ENCODE measurements at regions not wholly inside any gene's neighbourhood (a gene's known extent, or its start where the extent isn't known, plus 50 kb on each side); places are given as distances from the start of the nearest gene placed in this dataset.

GRCh38 chr2:142463047-142463446 is 332.2 kb upstream of the LRP1B start:
- Mint-ChIP-seq H3K4me1 (ENCODE audit: unreplicated experiment) (peaks cover 3% of the 10 kb centered on the region), H3K36me3 (ENCODE audit: low read depth, unreplicated experiment) (no peaks in the 10 kb centered on the region), H3K4me3 (ENCODE audit: unreplicated experiment) (no peak overlapping the region), H3K9me3 (ENCODE audit: unreplicated experiment) (no peaks in the 10 kb centered on the region), H3K27ac (ENCODE audit: unreplicated experiment) (no peak overlapping the region), H3K27me3 (ENCODE audit: unreplicated experiment) (no peaks in the 10 kb centered on the region)
- DNase-seq (ENCODE audit: low spot score), result no peak
- TF ChIP-seq, protein P1, sequence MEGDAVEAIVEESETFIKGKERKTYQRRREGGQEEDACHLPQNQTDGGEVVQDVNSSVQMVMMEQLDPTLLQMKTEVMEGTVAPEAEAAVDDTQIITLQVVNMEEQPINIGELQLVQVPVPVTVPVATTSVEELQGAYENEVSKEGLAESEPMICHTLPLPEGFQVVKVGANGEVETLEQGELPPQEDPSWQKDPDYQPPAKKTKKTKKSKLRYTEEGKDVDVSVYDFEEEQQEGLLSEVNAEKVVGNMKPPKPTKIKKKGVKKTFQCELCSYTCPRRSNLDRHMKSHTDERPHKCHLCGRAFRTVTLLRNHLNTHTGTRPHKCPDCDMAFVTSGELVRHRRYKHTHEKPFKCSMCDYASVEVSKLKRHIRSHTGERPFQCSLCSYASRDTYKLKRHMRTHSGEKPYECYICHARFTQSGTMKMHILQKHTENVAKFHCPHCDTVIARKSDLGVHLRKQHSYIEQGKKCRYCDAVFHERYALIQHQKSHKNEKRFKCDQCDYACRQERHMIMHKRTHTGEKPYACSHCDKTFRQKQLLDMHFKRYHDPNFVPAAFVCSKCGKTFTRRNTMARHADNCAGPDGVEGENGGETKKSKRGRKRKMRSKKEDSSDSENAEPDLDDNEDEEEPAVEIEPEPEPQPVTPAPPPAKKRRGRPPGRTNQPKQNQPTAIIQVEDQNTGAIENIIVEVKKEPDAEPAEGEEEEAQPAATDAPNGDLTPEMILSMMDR (IDR thresholded peaks at IDR 0.05; ENCODE audit: unreplicated experiment), result no peak

DNA sequence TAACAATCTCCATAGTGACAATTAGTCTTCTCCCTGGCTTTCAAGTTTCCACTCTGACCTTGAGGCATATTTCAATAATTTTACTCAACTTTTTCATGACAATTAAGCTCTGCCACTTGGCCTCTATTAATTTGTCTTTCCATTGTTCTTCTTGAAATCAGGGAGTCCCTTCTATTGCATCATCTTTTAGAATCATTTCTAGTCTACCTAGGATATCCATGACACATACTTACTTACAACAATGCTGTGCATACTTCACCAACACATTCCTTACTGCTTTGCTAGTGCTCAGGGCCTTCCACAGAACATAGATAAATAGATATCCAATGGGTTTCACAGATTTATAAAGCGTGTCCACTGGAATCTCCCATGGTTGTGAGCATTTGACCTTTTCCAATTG is 331.5 kb upstream of the LRP1B start:
- no peaks in the 10 kb centered on the region for H3K36me3 Mint-ChIP-seq (ENCODE audit: low read depth, unreplicated experiment)
- H3K4me1 Mint-ChIP-seq (ENCODE audit: unreplicated experiment), result peaks cover 3% of the 10 kb centered on the region
- H3K27ac Mint-ChIP-seq (ENCODE audit: unreplicated experiment), result no peak overlapping the region
- H3K9me3 Mint-ChIP-seq (ENCODE audit: unreplicated experiment), result no peaks in the 10 kb centered on the region
- no peaks in the 10 kb centered on the region for H3K27me3 Mint-ChIP-seq (ENCODE audit: unreplicated experiment)
- no peak for DNase-seq (ENCODE audit: low spot score)
- H3K4me3 Mint-ChIP-seq (ENCODE audit: unreplicated experiment), result no peak overlapping the region
- TF ChIP-seq, protein P1 (IDR thresholded peaks at IDR 0.05; ENCODE audit: unreplicated experiment), result no peak

- TF ChIP-seq, protein P1 (IDR thresholded peaks at IDR 0.05; ENCODE audit: unreplicated experiment), result no peak
- Mint-ChIP-seq H3K4me1 (ENCODE audit: unreplicated experiment) (no peaks in the 10 kb centered on the region), H3K36me3 (ENCODE audit: low read depth, unreplicated experiment) (no peaks in the 10 kb centered on the region), H3K9me3 (ENCODE audit: unreplicated experiment) (no peaks in the 10 kb centered on the region), H3K4me3 (ENCODE audit: unreplicated experiment) (no peak overlapping the region), H3K27me3 (ENCODE audit: unreplicated experiment) (peaks cover 3% of the 10 kb centered on the region), H3K27ac (ENCODE audit: unreplicated experiment) (no peak overlapping the region)
- DNase-seq (ENCODE audit: low spot score), result no peak
Observed at GRCh38 chr2:142445551-142446072, 314.8 kb upstream of the LRP1B start.

GRCh38 chr2:142445023-142445422 is 314.2 kb upstream of the LRP1B start:
- Mint-ChIP-seq H3K4me3 (ENCODE audit: unreplicated experiment) (no peak overlapping the region), H3K27me3 (ENCODE audit: unreplicated experiment) (peaks cover 3% of the 10 kb centered on the region), H3K4me1 (ENCODE audit: unreplicated experiment) (no peaks in the 10 kb centered on the region), H3K9me3 (ENCODE audit: unreplicated experiment) (no peaks in the 10 kb centered on the region), H3K36me3 (ENCODE audit: low read depth, unreplicated experiment) (no peaks in the 10 kb centered on the region), H3K27ac (ENCODE audit: unreplicated experiment) (no peak overlapping the region)
- no peak for DNase-seq (ENCODE audit: low spot score)
- TF ChIP-seq, protein P1 (IDR thresholded peaks at IDR 0.05; ENCODE audit: unreplicated experiment), result no peak

DNA sequence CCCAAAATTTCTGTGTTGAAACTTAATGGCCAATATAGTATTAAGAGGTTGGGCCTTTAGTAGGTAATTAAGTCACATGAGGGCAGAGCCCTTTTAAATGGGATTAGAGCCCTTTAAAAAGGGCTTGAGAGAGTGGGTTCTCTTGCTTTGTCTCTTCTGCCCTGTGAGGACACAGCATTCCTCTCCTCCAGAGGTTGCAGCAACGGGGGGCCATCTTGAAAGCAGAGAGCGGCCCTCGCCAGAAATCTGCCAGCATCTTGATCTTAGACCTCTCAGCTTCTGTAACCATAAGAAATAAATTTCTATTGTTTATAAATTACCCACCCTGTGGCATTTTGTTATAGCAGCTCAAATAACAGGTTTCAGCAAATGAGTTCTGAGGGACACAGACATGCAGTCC is 305.0 kb upstream of the LRP1B start:
- Mint-ChIP-seq H3K4me1 (ENCODE audit: unreplicated experiment) (no peaks in the 10 kb centered on the region), H3K27ac (ENCODE audit: unreplicated experiment) (no peak overlapping the region), H3K27me3 (ENCODE audit: unreplicated experiment) (no peaks in the 10 kb centered on the region), H3K4me3 (ENCODE audit: unreplicated experiment) (no peak overlapping the region), H3K9me3 (ENCODE audit: unreplicated experiment) (no peaks in the 10 kb centered on the region), H3K36me3 (ENCODE audit: low read depth, unreplicated experiment) (no peaks in the 10 kb centered on the region)
- DNase-seq (ENCODE audit: low spot score), result no peak
- TF ChIP-seq, protein P1 (IDR thresholded peaks at IDR 0.05; ENCODE audit: unreplicated experiment), result no peak

Measured in endothelial cell (in vitro differentiated cells).